ENCODE measurements at regions not wholly inside any gene's neighbourhood (a gene's known extent, or its start where the extent isn't known, plus 50 kb on each side); places are given as distances from the start of the nearest gene placed in this dataset.

- Histone ChIP-seq H3K9me2 (replicated peaks; ENCODE audit: control insufficient read depth, low read length) (no peaks in the 10 kb centered on the region), H3K27ac (ENCODE audit: low read depth, low read length) (no peak overlapping the region), H4K20me1 (ENCODE audit: control insufficient read depth, insufficient read depth, low read depth, low read length) (no peaks in the 10 kb centered on the region), H3K36me3 (ENCODE audit: control insufficient read depth, low read length) (no peaks in the 10 kb centered on the region), H3F3A (ENCODE audit: control insufficient read depth, insufficient read depth) (no peaks in the 10 kb centered on the region), H3K79me2 (ENCODE audit: control insufficient read depth, low read length) (no peaks in the 10 kb centered on the region), H3K4me2 (ENCODE audit: low read length) (no peak overlapping the region), H3K4me1 (ENCODE audit: control insufficient read depth, low read length) (no peaks in the 10 kb centered on the region), H3K9me3 (ENCODE audit: control insufficient read depth, insufficient read depth, low read length) (no peaks in the 10 kb centered on the region), H3K27me3 (ENCODE audit: control insufficient read depth, low read length) (no peaks in the 10 kb centered on the region), H3K4me3 (ENCODE audit: low read length) (no peak overlapping the region)
- no peak for TF ChIP-seq CTCF (IDR thresholded peaks at IDR 0.05; ENCODE audit: low read depth, low read length, poor library complexity, severe bottlenecking)
- TF ChIP-seq EZH2phosphoT487 (IDR thresholded peaks at IDR 0.05; ENCODE audit: borderline replicate concordance, low read length) = no peak
Measured at GRCh38 chr9:81080900-81081299, 608.4 kb downstream of the TLE1 start.

GRCh38 chr9:81080185-81080584, 609.2 kb downstream of the TLE1 start:
- Histone ChIP-seq H3K4me1 (ENCODE audit: control insufficient read depth, low read length) (no peaks in the 10 kb centered on the region), H3K9me3 (ENCODE audit: control insufficient read depth, insufficient read depth, low read length) (no peaks in the 10 kb centered on the region), H4K20me1 (ENCODE audit: control insufficient read depth, insufficient read depth, low read depth, low read length) (no peaks in the 10 kb centered on the region), H3K4me2 (ENCODE audit: low read length) (no peak overlapping the region), H3K36me3 (ENCODE audit: control insufficient read depth, low read length) (no peaks in the 10 kb centered on the region), H3K27ac (ENCODE audit: low read depth, low read length) (no peak overlapping the region), H3F3A (ENCODE audit: control insufficient read depth, insufficient read depth) (no peaks in the 10 kb centered on the region), H3K79me2 (ENCODE audit: control insufficient read depth, low read length) (no peaks in the 10 kb centered on the region), H3K27me3 (ENCODE audit: control insufficient read depth, low read length) (no peaks in the 10 kb centered on the region), H3K4me3 (ENCODE audit: low read length) (no peak overlapping the region), H3K9me2 (replicated peaks; ENCODE audit: control insufficient read depth, low read length) (no peaks in the 10 kb centered on the region)
- TF ChIP-seq EZH2phosphoT487 (IDR thresholded peaks at IDR 0.05; ENCODE audit: borderline replicate concordance, low read length) = no peak
- TF ChIP-seq CTCF (IDR thresholded peaks at IDR 0.05; ENCODE audit: low read depth, low read length, poor library complexity, severe bottlenecking) = no peak

GRCh38 chr9:81079055-81079454, 610.3 kb downstream of the TLE1 start:
- Histone ChIP-seq H3F3A (ENCODE audit: control insufficient read depth, insufficient read depth) (no peaks in the 10 kb centered on the region), H3K9me2 (replicated peaks; ENCODE audit: control insufficient read depth, low read length) (no peaks in the 10 kb centered on the region), H3K79me2 (ENCODE audit: control insufficient read depth, low read length) (no peaks in the 10 kb centered on the region), H3K27ac (ENCODE audit: low read depth, low read length) (no peak overlapping the region), H3K4me1 (ENCODE audit: control insufficient read depth, low read length) (no peaks in the 10 kb centered on the region), H3K36me3 (ENCODE audit: control insufficient read depth, low read length) (no peaks in the 10 kb centered on the region), H4K20me1 (ENCODE audit: control insufficient read depth, insufficient read depth, low read depth, low read length) (no peaks in the 10 kb centered on the region), H3K4me2 (ENCODE audit: low read length) (no peak overlapping the region), H3K9me3 (ENCODE audit: control insufficient read depth, insufficient read depth, low read length) (no peaks in the 10 kb centered on the region), H3K4me3 (ENCODE audit: low read length) (no peak overlapping the region), H3K27me3 (ENCODE audit: control insufficient read depth, low read length) (no peaks in the 10 kb centered on the region)
- TF ChIP-seq CTCF (IDR thresholded peaks at IDR 0.05; ENCODE audit: low read depth, low read length, poor library complexity, severe bottlenecking) = no peak
- TF ChIP-seq EZH2phosphoT487 (IDR thresholded peaks at IDR 0.05; ENCODE audit: borderline replicate concordance, low read length) = no peak

GRCh38 chr9:81078555-81078954, 610.8 kb downstream of the TLE1 start:
- Histone ChIP-seq H3K4me3 (ENCODE audit: low read length) (no peak overlapping the region), H3F3A (ENCODE audit: control insufficient read depth, insufficient read depth) (no peaks in the 10 kb centered on the region), H3K36me3 (ENCODE audit: control insufficient read depth, low read length) (no peaks in the 10 kb centered on the region), H3K4me2 (ENCODE audit: low read length) (no peak overlapping the region), H3K27ac (ENCODE audit: low read depth, low read length) (no peak overlapping the region), H3K9me2 (replicated peaks; ENCODE audit: control insufficient read depth, low read length) (no peaks in the 10 kb centered on the region), H4K20me1 (ENCODE audit: control insufficient read depth, insufficient read depth, low read depth, low read length) (no peaks in the 10 kb centered on the region), H3K27me3 (ENCODE audit: control insufficient read depth, low read length) (no peaks in the 10 kb centered on the region), H3K9me3 (ENCODE audit: control insufficient read depth, insufficient read depth, low read length) (no peaks in the 10 kb centered on the region), H3K79me2 (ENCODE audit: control insufficient read depth, low read length) (no peaks in the 10 kb centered on the region), H3K4me1 (ENCODE audit: control insufficient read depth, low read length) (no peaks in the 10 kb centered on the region)
- TF ChIP-seq CTCF (IDR thresholded peaks at IDR 0.05; ENCODE audit: low read depth, low read length, poor library complexity, severe bottlenecking) = no peak
- no peak for TF ChIP-seq EZH2phosphoT487 (IDR thresholded peaks at IDR 0.05; ENCODE audit: borderline replicate concordance, low read length)
